Esophagus squamous epithelium (tissue), 4 donors: ENCODE measurements at regions not wholly inside any gene's neighbourhood (a gene's known extent, or its start where the extent isn't known, plus 50 kb on each side); places are given as distances from the start of the nearest gene placed in this dataset.

ENCODE experiments used
- CTCF ChIP-seq, 6 experiments: fragments of 450-650 bp in 4 of 6; fragments of 200-600 bp in 2 of 6; sonication (generic) in 2 of 6; IDR thresholded peaks; one replicate each; pipeline ENCODE4 v1.5.1; 2016 to 2019; ENCODE audit warnings: antibody characterized with exemption in 6 of 6, mild to moderate bottlenecking in 4 of 6, moderate library complexity in 4 of 6
- POLR2A ChIP-seq, 4 donors: fragments of 450-650 bp; IDR thresholded peaks; one replicate each; pipeline ENCODE4 v1.6.1; 2017; ENCODE audit warnings: antibody characterized with exemption in 4 of 4, mild to moderate bottlenecking in 4 of 4, moderate library complexity in 3 of 4

- TF ChIP-seq CTCF (IDR thresholded peaks at IDR 0.05) (no peak), POLR2A (IDR thresholded peaks at IDR 0.05) (no peak)
Measured at GRCh38 chr15:79593119-79593869, 161.2 kb downstream of the MINAR1 start.
